Coronary artery (tissue), 2 donors: ENCODE measurements at regions not wholly inside any gene's neighbourhood (a gene's known extent, or its start where the extent isn't known, plus 50 kb on each side); places are given as distances from the start of the nearest gene placed in this dataset.

Source experiments
- DNase-seq: peaks from one replicate; pipeline ENCODE4 v3.0.0-alpha.2; 2017; ENCODE audit warnings: low spot score
- H3K27ac ChIP-seq, 2 donors: fragments of 200-600 bp; sonication (generic); one replicate each; pipeline ENCODE4 v1.5.1; 2016 to 2019
- H3K4me3 ChIP-seq: fragments of 200-600 bp; sonication (generic); 2 replicates; pipeline ENCODE4 v1.5.1; 2016; ENCODE audit warnings: mild to moderate bottlenecking, moderate library complexity
- TF ChIP-seq, protein P1 (sequence below): fragments of 200-600 bp; sonication (generic); IDR thresholded peaks from one replicate; pipeline ENCODE4 v1.5.1; 2019; ENCODE audit warnings: antibody characterized with exemption

DNA sequence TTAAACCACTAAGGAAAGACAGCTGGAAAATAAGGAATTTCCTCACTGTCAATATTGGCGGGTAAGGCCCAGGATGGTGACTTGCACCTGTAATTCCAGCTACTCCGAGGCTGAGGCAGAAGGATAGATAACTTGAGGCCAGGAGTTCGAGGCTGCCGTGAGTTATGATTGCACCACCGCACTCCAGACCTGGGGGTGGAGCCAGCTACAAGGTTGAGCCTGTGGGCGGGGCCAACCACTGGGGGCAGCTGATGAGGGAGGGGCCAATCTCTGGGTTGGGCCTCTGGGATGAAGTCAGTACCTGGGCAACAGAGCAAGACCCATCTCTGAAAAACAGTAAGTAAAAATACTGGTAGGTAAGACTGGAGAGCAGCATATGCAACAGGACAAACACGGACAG is 80.1 kb upstream of the ADO start:
- TF ChIP-seq, protein P1, sequence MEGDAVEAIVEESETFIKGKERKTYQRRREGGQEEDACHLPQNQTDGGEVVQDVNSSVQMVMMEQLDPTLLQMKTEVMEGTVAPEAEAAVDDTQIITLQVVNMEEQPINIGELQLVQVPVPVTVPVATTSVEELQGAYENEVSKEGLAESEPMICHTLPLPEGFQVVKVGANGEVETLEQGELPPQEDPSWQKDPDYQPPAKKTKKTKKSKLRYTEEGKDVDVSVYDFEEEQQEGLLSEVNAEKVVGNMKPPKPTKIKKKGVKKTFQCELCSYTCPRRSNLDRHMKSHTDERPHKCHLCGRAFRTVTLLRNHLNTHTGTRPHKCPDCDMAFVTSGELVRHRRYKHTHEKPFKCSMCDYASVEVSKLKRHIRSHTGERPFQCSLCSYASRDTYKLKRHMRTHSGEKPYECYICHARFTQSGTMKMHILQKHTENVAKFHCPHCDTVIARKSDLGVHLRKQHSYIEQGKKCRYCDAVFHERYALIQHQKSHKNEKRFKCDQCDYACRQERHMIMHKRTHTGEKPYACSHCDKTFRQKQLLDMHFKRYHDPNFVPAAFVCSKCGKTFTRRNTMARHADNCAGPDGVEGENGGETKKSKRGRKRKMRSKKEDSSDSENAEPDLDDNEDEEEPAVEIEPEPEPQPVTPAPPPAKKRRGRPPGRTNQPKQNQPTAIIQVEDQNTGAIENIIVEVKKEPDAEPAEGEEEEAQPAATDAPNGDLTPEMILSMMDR = no peak
- DNase-seq = no peak
- no peak overlapping the region for H3K4me3 ChIP-seq
- no peak overlapping the region for H3K27ac ChIP-seq

DNA sequence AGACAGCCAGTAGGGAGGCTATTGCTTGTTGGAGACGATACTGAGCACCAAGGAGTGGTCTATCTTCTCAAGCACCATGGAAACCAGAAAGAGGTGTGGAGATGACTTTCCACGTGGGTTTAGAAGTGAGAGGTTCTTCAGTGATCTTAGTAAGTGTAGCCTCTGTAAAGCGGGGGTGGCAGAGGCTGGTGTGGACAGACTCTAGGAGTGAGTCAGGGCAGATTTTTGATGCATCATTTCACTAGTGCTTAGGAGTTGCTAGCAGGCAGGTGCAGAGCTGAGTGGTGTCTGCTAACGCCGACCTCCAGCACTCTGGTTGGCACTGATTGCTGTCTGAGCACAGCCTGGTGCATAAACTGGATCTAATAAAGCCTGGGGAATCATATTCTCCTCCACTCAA is 78.4 kb upstream of the ADO start:
- DNase-seq = no peak
- TF ChIP-seq, protein P1 = no peak
- no peak overlapping the region for H3K27ac ChIP-seq
- no peak overlapping the region for H3K4me3 ChIP-seq

DNA sequence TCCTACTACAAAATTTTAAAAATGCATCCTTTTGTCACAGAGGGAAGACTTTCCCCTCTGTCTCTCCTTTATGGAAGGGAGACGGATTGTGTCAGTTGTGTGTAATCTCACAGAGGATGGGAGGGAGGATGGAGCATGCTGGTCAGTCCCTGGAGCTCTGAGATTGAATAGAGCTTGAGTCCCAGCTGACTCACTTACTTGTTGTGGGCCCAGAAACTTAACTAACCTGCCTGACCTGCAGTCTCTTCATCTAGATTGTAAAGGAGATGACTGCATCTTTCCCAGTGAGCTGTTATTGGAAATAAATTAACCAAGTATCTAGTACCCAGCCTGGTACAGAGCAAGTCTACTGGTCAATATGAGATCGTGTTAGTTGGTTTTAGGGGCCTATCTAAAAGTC is 77.9 kb upstream of the ADO start:
- Histone ChIP-seq H3K27ac (no peak overlapping the region), H3K4me3 (no peak overlapping the region)
- TF ChIP-seq, protein P1 = no peak
- no peak for DNase-seq

DNA sequence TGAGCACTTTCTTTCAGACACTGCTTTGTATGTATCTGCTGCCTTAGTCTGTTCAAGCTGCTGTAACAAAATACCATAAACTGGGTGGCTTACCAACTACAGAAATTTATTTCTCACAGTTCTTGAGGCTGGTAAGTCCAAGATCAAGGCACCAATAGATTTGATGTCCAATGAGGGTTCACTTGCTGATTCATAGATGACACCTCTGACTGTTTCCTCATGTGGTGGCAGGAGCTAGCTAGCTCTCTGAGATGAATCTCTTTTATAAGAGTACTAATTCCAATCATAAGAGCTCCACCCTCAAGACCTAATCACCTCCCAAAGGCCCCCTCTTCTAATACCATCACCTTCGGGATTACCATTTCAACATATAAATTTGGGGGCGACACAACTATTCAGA is 76.6 kb upstream of the ADO start:
- TF ChIP-seq, protein P1 = no peak
- no peak overlapping the region for H3K4me3 ChIP-seq
- no peak overlapping the region for H3K27ac ChIP-seq
- DNase-seq = no peak

DNA sequence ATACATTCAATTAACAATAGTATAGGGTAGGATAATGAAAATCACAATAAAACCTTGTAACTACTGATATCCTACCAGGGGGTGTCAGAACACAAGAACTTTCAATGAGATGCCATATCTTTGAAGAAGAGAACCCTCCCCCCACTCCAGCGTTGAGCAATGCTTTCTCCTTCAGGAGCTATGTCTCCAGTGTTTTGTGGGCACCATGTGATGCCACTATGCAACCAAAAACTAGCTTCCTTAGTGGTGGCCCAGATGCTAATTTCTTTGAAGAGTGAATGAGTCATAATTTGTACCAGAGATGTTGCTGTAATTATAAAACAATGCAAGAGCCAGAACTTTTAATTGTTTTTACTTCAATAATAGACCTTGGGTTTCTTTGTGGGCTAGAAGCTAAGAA is 76.0 kb upstream of the ADO start:
- DNase-seq = no peak
- H3K4me3 ChIP-seq = no peak overlapping the region
- TF ChIP-seq, protein P1 = no peak
- H3K27ac ChIP-seq = no peak overlapping the region

DNA sequence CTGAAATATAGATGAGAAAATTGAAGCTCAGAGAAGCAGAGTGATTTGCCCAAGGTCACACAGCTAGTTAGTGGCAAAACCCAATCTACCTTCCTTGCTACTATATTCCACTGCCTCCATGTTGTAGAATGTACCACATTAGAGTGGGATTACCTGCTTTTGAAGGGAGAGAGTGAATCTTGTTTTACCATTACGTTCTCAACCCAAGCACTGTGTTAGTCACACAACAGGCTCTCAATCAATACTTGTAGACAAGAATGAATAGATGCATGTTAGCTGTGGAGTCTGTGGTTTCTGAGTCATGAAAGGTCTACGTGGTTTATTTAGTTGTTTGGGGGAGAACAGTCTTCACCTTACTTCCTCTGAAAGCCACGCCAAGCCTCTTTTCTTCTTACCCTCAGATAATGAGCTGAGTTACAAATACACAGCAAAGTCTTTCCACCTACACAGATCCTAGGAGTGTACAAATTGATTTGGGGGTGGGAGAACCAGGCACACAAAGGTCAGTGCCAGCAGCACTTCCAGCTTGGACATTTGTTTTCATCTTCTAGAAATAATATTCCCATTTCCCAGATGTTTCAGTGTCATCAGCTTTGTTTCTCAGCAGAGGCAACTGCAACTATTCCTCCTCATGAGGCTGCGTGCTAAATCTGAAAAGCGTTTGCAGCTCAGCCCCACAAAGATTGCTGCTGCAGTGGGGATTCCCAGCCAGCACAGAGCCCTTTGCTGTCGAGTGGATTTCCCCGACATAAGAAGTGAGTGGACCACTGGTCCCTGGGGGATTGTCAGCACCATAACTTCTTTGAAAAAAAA is 71.5 kb upstream of the ADO start:
- H3K27ac ChIP-seq = no peak overlapping the region
- TF ChIP-seq, protein P1 = no peak
- DNase-seq = no peak
- H3K4me3 ChIP-seq = no peak overlapping the region

DNA sequence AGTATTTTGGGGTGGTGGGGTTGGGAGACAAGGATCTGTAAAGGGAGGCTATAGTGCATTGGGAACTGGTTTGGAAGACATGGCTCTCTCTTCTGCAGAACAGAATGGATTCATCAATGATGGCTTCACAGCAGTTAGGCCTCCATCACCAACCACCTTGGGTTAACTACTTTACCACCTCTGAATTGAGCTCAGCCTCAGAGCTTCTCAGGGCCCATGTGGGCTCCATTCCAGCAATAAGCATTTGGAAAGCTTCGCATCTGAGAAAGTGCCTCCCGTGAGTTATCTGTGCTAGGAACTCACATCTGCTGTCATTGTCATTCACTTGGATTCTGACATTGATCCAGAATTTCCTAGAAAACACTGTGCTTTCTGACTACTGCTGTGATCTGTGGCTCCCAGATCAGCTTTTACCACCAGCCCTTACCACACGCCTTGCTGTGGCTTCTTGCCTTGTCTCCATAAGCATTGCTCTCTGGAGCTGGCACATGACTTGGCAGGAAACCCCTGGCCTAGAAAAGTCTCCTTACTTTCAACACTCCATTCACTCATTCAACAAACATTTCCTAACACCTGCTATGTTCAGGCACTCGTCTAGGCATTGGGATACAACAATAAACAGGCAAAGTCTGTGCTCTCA is 70.7 kb upstream of the ADO start:
- no peak for DNase-seq
- TF ChIP-seq, protein P1 = no peak
- Histone ChIP-seq H3K4me3 (no peak overlapping the region), H3K27ac (no peak overlapping the region)
